H9 (cell line): ENCODE measurements at regions not wholly inside any gene's neighbourhood (a gene's known extent, or its start where the extent isn't known, plus 50 kb on each side); places are given as distances from the start of the nearest gene placed in this dataset.

Experiments
- DNase-seq: peaks from one replicate; pipeline ENCODE4 v3.0.0-alpha.2; 2017
- H2AFZ ChIP-seq: one replicate; pipeline ENCODE4 v1.6.1; 2013; ENCODE audit warnings: mild to moderate bottlenecking, low read length, control low read depth, moderate library complexity
- H2AK5ac ChIP-seq: 2 replicates; pipeline ENCODE4 v1.6.1; 2013; ENCODE audit warnings: low read length, control low read depth, mixed read lengths; ENCODE audit not compliant: insufficient read length
- H2BK120ac ChIP-seq: one replicate; pipeline ENCODE4 v1.6.1; 2013; ENCODE audit warnings: low read depth, mild to moderate bottlenecking, low read length, control low read depth, inconsistent platforms; ENCODE audit not compliant: poor library complexity, severe bottlenecking
- H2BK12ac ChIP-seq: 2 replicates; pipeline ENCODE4 v1.6.1; 2013; ENCODE audit warnings: low read length, control low read depth, mixed read lengths, low read depth; ENCODE audit not compliant: insufficient read length
- H2BK15ac ChIP-seq: 2 replicates; pipeline ENCODE4 v1.6.1; 2013; ENCODE audit warnings: low read depth, low read length, control low read depth
- H2BK20ac ChIP-seq: one replicate; pipeline ENCODE4 v1.6.1; 2013; ENCODE audit warnings: low read depth, mild to moderate bottlenecking, low read length, control low read depth, inconsistent platforms; ENCODE audit not compliant: poor library complexity, severe bottlenecking
- H2BK5ac ChIP-seq: 2 replicates; pipeline ENCODE4 v1.6.1; 2013; ENCODE audit warnings: low read length, control low read depth, mixed read lengths; ENCODE audit not compliant: insufficient read length
- H3K14ac ChIP-seq: 2 replicates; pipeline ENCODE4 v1.6.1; 2013; ENCODE audit warnings: low read length, control low read depth; ENCODE audit not compliant: insufficient read depth
- H3K18ac ChIP-seq: 2 replicates; pipeline ENCODE4 v1.6.1; 2013; ENCODE audit warnings: low read depth, mild to moderate bottlenecking, mixed read lengths, low read length, control low read depth; ENCODE audit not compliant: insufficient read length
- H3K23ac ChIP-seq: 2 replicates; pipeline ENCODE4 v1.6.1; 2013; ENCODE audit warnings: low read length, control low read depth, mixed read lengths, low read depth; ENCODE audit not compliant: insufficient read length
- H3K23me2 ChIP-seq: 2 replicates; pipeline ENCODE4 v1.6.1; 2013; ENCODE audit warnings: low read depth, mild to moderate bottlenecking, mixed read lengths, low read length, control low read depth; ENCODE audit not compliant: insufficient read length, poor library complexity, severe bottlenecking
- H3K27ac ChIP-seq: 2 replicates; pipeline ENCODE4 v1.5.1; 2013; ENCODE audit warnings: low read length, control low read depth, mixed read lengths, low read depth; ENCODE audit not compliant: insufficient read length
- H3K27me3 ChIP-seq: 2 replicates; pipeline ENCODE4 v1.6.1; 2013; ENCODE audit warnings: low read length, control low read depth, inconsistent platforms; ENCODE audit not compliant: insufficient read depth
- H3K4ac ChIP-seq: 2 replicates; pipeline ENCODE4 v1.6.1; 2013; ENCODE audit warnings: low read depth, mild to moderate bottlenecking, control low read depth, inconsistent platforms, low read length, moderate library complexity
- H3K4me1 ChIP-seq: 2 replicates; pipeline ENCODE4 v1.6.1; 2013; ENCODE audit warnings: low read length, control low read depth, inconsistent platforms; ENCODE audit not compliant: insufficient read depth
- H3K4me2 ChIP-seq: 2 replicates; pipeline ENCODE4 v1.6.1; 2013; ENCODE audit warnings: low read length, control low read depth, mixed read lengths; ENCODE audit not compliant: insufficient read length, insufficient read depth
- H3K56ac ChIP-seq: 2 replicates; pipeline ENCODE4 v1.6.1; 2013; ENCODE audit warnings: low read depth, mild to moderate bottlenecking, mixed read lengths, low read length, control low read depth; ENCODE audit not compliant: insufficient read length
- H3K79me1 ChIP-seq: 2 replicates; pipeline ENCODE4 v1.6.1; 2013; ENCODE audit warnings: low read depth, mild to moderate bottlenecking, moderate library complexity, low read length, control low read depth, inconsistent platforms; ENCODE audit not compliant: insufficient read depth, poor library complexity, severe bottlenecking
- H3K79me2 ChIP-seq: 2 replicates; pipeline ENCODE4 v1.6.1; 2013; ENCODE audit warnings: low read length, control low read depth, inconsistent platforms; ENCODE audit not compliant: insufficient read depth
- H3K9ac ChIP-seq: 2 replicates; pipeline ENCODE4 v1.6.1; 2013; ENCODE audit warnings: low read length, control low read depth, mixed read lengths; ENCODE audit not compliant: insufficient read length; ENCODE audit errors: extremely low read depth
- H3K9me3 ChIP-seq: one replicate; pipeline ENCODE4 v1.6.1; 2013; ENCODE audit warnings: low read depth, low read length, inconsistent platforms; ENCODE audit not compliant: control insufficient read depth
- H3T11ph ChIP-seq: one replicate; pipeline ENCODE4 v1.6.1; 2013; ENCODE audit warnings: mild to moderate bottlenecking, low read length, control low read depth, inconsistent platforms
- H4K20me1 ChIP-seq: one replicate; pipeline ENCODE4 v1.6.1; 2013; ENCODE audit not compliant: control insufficient read depth, insufficient read length, insufficient read depth
- H4K5ac ChIP-seq: 2 replicates; pipeline ENCODE4 v1.6.1; 2013; ENCODE audit warnings: low read depth, mild to moderate bottlenecking, mixed read lengths, low read length, control low read depth; ENCODE audit not compliant: insufficient read length
- H4K8ac ChIP-seq: replicated peaks from 2 replicates; pipeline ENCODE4 v1.6.1; 2013; ENCODE audit warnings: low read length, control low read depth, mixed read lengths, low read depth; ENCODE audit not compliant: insufficient read length
- H4K91ac ChIP-seq: 2 replicates; pipeline ENCODE4 v1.6.1; 2013; ENCODE audit warnings: low read depth, mild to moderate bottlenecking, moderate library complexity, mixed read lengths, low read length, control low read depth; ENCODE audit not compliant: insufficient read length
- H3K27ac Mint-ChIP-seq, 3 experiments: 2 replicates in 2 of 3; 3 replicates in 1 of 3; pipeline ENCODE4 v1.8.0; 2020 to 2021; ENCODE audit warnings: mixed read lengths in 3 of 3, mild to moderate bottlenecking in 1 of 3, moderate library complexity in 1 of 3
- H3K27me3 Mint-ChIP-seq: 2 replicates; pipeline ENCODE4 v1.8.0; 2021; ENCODE audit warnings: low read depth, mild to moderate bottlenecking, moderate library complexity, mixed read lengths
- H3K36me3 Mint-ChIP-seq, 3 experiments: 2 replicates in 2 of 3; 3 replicates in 1 of 3; pipeline ENCODE4 v1.8.0; 2020 to 2021; ENCODE audit warnings: low read depth in 3 of 3, mixed read lengths in 3 of 3; ENCODE audit not compliant: insufficient read depth in 1 of 3
- H3K4me1 Mint-ChIP-seq, 2 experiments: 2 replicates each; pipeline ENCODE4 v1.8.0; 2020; ENCODE audit warnings: mixed read lengths in 2 of 2
- H3K4me3 Mint-ChIP-seq, 2 experiments: 2 replicates in 1 of 2; 3 replicates in 1 of 2; pipeline ENCODE4 v1.8.0; 2020 to 2021; ENCODE audit warnings: mild to moderate bottlenecking in 2 of 2, mixed read lengths in 2 of 2, moderate library complexity in 1 of 2
- H3K9me3 Mint-ChIP-seq, 2 experiments: 2 replicates in 1 of 2; 3 replicates in 1 of 2; pipeline ENCODE4 v1.8.0; 2020; ENCODE audit warnings: mild to moderate bottlenecking in 2 of 2, mixed read lengths in 2 of 2, moderate library complexity in 1 of 2
- WGBS: extraction: QIAGEN DNeasy Blood & Tissue Kit; methylation state at CpG from one replicate; pipeline ENCODE4 v1.1.7; 2013; ENCODE audit warnings: missing lambda C conversion rate, low lambda C conversion rate, mixed read lengths; ENCODE audit not compliant: insufficient read length; ENCODE audit errors: extremely low coverage; 5-methylcytosine and 5-hydroxymethylcytosine counted together
- TF ChIP-seq, protein P1 (sequence below): fragments of 200-600 bp; sonication (generic); conservative IDR thresholded peaks from 3 replicates; pipeline ENCODE4 v1.8.0; 2021; ENCODE audit warnings: antibody characterized with exemption, mild to moderate bottlenecking

GRCh38 chr3:13221491-13222061, 148.3 kb upstream of the IQSEC1 start:
- Mint-ChIP-seq H3K27me3 (no peaks in the 10 kb centered on the region; the same call in 1 of the 2 replicates), H3K9me3 (no peaks in the 10 kb centered on the region), H3K36me3 (no peaks in the 10 kb centered on the region), H3K27ac (no peak overlapping the region), H3K4me1 (peaks cover 8 to 14% of the 10 kb centered on the region in 2 experiments), H3K4me3 (no peak overlapping the region; a peak in 1 of 5 replicates)
- no peak for DNase-seq
- Histone ChIP-seq H3K9ac (no peak overlapping the region), H3K27ac (no peak overlapping the region), H3K23me2 (no peaks in the 10 kb centered on the region), H3K14ac (no peak overlapping the region), H3K9me3 (no peaks in the 10 kb centered on the region), H2BK15ac (no peak overlapping the region), H3K4ac (no peak overlapping the region), H4K8ac (no peak overlapping the region), H3K79me2 (no peaks in the 10 kb centered on the region), H2AFZ (no peak overlapping the region), H4K91ac (no peak overlapping the region), H2BK5ac (no peak overlapping the region), H3T11ph (no peak overlapping the region), H3K4me2 (no peak overlapping the region), H3K4me1 (no peaks in the 10 kb centered on the region), H3K23ac (no peak overlapping the region), H2BK120ac (no peak overlapping the region), H2BK20ac (no peak overlapping the region), H2BK12ac (no peak overlapping the region), H3K27me3 (no peaks in the 10 kb centered on the region), H4K20me1 (no peaks in the 10 kb centered on the region), H3K56ac (no peak overlapping the region), H3K18ac (no peak overlapping the region), H4K5ac (no peak overlapping the region), H2AK5ac (no peak overlapping the region), H3K79me1 (no peaks in the 10 kb centered on the region)
- WGBS: no CpG with 5 or more reads among the region's 17 CpGs
- TF ChIP-seq, protein P1, sequence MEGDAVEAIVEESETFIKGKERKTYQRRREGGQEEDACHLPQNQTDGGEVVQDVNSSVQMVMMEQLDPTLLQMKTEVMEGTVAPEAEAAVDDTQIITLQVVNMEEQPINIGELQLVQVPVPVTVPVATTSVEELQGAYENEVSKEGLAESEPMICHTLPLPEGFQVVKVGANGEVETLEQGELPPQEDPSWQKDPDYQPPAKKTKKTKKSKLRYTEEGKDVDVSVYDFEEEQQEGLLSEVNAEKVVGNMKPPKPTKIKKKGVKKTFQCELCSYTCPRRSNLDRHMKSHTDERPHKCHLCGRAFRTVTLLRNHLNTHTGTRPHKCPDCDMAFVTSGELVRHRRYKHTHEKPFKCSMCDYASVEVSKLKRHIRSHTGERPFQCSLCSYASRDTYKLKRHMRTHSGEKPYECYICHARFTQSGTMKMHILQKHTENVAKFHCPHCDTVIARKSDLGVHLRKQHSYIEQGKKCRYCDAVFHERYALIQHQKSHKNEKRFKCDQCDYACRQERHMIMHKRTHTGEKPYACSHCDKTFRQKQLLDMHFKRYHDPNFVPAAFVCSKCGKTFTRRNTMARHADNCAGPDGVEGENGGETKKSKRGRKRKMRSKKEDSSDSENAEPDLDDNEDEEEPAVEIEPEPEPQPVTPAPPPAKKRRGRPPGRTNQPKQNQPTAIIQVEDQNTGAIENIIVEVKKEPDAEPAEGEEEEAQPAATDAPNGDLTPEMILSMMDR: no peak
